ENCODE measurements at regions not wholly inside any gene's neighbourhood (a gene's known extent, or its start where the extent isn't known, plus 50 kb on each side); places are given as distances from the start of the nearest gene placed in this dataset.

DNA sequence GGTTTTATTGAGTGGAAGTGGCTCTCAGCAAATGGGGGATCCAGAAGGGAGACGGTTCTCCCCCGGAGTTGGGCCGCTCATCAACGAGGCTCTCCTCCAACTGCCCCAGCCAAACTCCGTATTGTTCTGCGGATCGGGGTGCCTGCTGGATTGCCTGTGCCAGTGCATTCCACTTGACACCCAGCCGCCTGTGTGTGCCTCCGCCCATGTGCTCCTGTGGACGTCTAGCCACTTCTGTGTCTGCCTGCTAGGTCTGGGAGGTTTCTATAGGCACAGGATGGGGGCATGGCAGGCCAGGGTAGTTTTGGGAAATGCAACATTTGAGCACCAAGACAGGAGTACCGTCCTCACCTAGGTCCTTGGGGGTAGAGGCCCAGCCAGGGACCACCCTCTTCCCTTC lies 225.7 kb upstream of the AMIGO2 start:
- TF ChIP-seq YY1 (IDR thresholded peaks at IDR 0.05; ENCODE audit: low read depth) (no peak), FOXM1 (IDR thresholded peaks at IDR 0.05; ENCODE audit: low read depth) (no peak), ELF1 (IDR thresholded peaks at IDR 0.05) (no peak), MXI1 (IDR thresholded peaks at IDR 0.05; ENCODE audit: low read depth, low read length) (no peak), EP300 (IDR thresholded peaks at IDR 0.05; ENCODE audit: borderline replicate concordance in 1 of 2, low read depth in 1 of 2, low read length in 1 of 2) (no peak), NFIC (IDR thresholded peaks at IDR 0.05; ENCODE audit: borderline replicate concordance) (no peak), POLR2AphosphoS5 (IDR thresholded peaks at IDR 0.05; ENCODE audit: low read depth, low read length) (no peak)
- TF ChIP-seq, protein P1, sequence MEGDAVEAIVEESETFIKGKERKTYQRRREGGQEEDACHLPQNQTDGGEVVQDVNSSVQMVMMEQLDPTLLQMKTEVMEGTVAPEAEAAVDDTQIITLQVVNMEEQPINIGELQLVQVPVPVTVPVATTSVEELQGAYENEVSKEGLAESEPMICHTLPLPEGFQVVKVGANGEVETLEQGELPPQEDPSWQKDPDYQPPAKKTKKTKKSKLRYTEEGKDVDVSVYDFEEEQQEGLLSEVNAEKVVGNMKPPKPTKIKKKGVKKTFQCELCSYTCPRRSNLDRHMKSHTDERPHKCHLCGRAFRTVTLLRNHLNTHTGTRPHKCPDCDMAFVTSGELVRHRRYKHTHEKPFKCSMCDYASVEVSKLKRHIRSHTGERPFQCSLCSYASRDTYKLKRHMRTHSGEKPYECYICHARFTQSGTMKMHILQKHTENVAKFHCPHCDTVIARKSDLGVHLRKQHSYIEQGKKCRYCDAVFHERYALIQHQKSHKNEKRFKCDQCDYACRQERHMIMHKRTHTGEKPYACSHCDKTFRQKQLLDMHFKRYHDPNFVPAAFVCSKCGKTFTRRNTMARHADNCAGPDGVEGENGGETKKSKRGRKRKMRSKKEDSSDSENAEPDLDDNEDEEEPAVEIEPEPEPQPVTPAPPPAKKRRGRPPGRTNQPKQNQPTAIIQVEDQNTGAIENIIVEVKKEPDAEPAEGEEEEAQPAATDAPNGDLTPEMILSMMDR (IDR thresholded peaks at IDR 0.05), result no peak
- TF ChIP-seq, protein P2, sequence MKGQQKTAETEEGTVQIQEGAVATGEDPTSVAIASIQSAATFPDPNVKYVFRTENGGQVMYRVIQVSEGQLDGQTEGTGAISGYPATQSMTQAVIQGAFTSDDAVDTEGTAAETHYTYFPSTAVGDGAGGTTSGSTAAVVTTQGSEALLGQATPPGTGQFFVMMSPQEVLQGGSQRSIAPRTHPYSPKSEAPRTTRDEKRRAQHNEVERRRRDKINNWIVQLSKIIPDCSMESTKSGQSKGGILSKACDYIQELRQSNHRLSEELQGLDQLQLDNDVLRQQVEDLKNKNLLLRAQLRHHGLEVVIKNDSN (IDR thresholded peaks at IDR 0.05; ENCODE audit: borderline replicate concordance, low read depth), result no peak
- Histone ChIP-seq H3K9me3 (no peaks in the 10 kb centered on the region), H3K27me3 (ENCODE audit: insufficient read depth) (peaks cover 11% of the 10 kb centered on the region; the same call in 1 of the 2 replicates), H3K9me2 (no peaks in the 10 kb centered on the region), H4K20me1 (ENCODE audit: insufficient read depth) (no peaks in the 10 kb centered on the region), H3K27ac (ENCODE audit: low read depth in 2 of 2, low read length in 1 of 2) (no peak overlapping the region), H3K4me3 (ENCODE audit: low read depth in 2 of 2, low read length in 1 of 2) (no peak overlapping the region), H3K4me2 (no peak overlapping the region), H3K9ac (no peak overlapping the region), H2AFZ (ENCODE audit: low read depth) (no peak overlapping the region), H3K36me3 (replicated peaks in 1 of 2; ENCODE audit: control insufficient read depth in 1 of 2, insufficient read depth in 2 of 2, low read length in 1 of 2) (no peaks in the 10 kb centered on the region), H3K4me1 (ENCODE audit: control insufficient read depth in 1 of 2, insufficient read depth in 2 of 2, low read depth in 1 of 2, low read length in 1 of 2) (no peaks in the 10 kb centered on the region), H3F3A (replicated peaks; ENCODE audit: insufficient read depth) (peaks cover 5% of the 10 kb centered on the region), H3K79me2 (ENCODE audit: insufficient read depth) (no peaks in the 10 kb centered on the region)
- CTCF ChIA-PET, result no interaction called here
- no peak for DNase-seq
- 21% methylated on average over 11 of the region's 11 CpGs for WGBS (ENCODE audit: low lambda C conversion rate)
- POLR2A ChIA-PET, result no interaction called here

DNA sequence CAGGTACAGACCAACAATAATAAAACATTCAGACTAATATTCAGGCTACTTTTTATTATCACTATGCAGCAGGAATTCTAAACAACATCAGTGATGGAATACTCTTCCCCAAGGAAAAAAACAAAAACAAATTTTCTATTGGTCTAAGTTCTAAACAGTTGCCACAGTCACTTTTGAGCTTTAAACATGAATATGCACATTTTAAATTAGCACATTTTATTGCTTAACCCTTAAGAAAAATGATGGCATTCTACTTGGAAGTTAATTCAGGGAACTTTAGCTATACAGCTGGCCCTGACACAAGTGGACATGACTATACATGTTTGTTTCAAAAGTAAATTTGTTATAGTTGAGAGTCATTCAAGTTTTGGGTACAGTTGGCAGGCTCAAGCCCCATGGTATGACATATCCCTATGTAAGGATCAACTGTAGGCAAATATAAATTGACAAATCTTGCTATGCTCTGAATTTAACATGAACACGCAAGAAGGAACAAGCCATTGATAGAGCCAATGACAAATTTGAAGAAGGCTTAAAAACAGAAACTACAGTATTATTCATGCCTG lies 224.3 kb upstream of the AMIGO2 start:
- no peaks in the 10 kb centered on the region for H3K79me2 ChIP-seq (ENCODE audit: insufficient read depth)
- WGBS (ENCODE audit: low lambda C conversion rate), result 45% methylated on average over 1 of the region's 1 CpG
- POLR2A ChIA-PET, result no interaction called here
- no peak overlapping the region for H2AFZ ChIP-seq (ENCODE audit: low read depth)
- no peaks in the 10 kb centered on the region for H3K4me1 ChIP-seq (ENCODE audit: control insufficient read depth in 1 of 2, insufficient read depth in 2 of 2, low read depth in 1 of 2, low read length in 1 of 2)
- CTCF ChIA-PET, result no interaction called here
- no peak overlapping the region for H3K9ac ChIP-seq
- no peaks in the 10 kb centered on the region for H3K9me2 ChIP-seq
- H3K27me3 ChIP-seq (ENCODE audit: insufficient read depth), result peaks cover 12% of the 10 kb centered on the region; the same call in 1 of the 2 replicates
- DNase-seq, result no peak
- no peaks in the 10 kb centered on the region for H3K36me3 ChIP-seq (replicated peaks in 1 of 2; ENCODE audit: control insufficient read depth in 1 of 2, insufficient read depth in 2 of 2, low read length in 1 of 2)
- H4K20me1 ChIP-seq (ENCODE audit: insufficient read depth), result no peaks in the 10 kb centered on the region
- no peak overlapping the region for H3K4me3 ChIP-seq (ENCODE audit: low read depth in 2 of 2, low read length in 1 of 2)
- H3K4me2 ChIP-seq, result no peak overlapping the region
- peaks cover 5% of the 10 kb centered on the region for H3F3A ChIP-seq (replicated peaks; ENCODE audit: insufficient read depth)
- TF ChIP-seq MXI1 (IDR thresholded peaks at IDR 0.05; ENCODE audit: low read depth, low read length) (no peak), NRF1 (IDR thresholded peaks at IDR 0.05; ENCODE audit: low read depth, low read length) (no peak), FOXJ3 (CRISPR knock-in tag; IDR thresholded peaks at IDR 0.05) (no peak), GATA2 (CRISPR knock-in tag; IDR thresholded peaks at IDR 0.05) (no peak), POLR2AphosphoS5 (IDR thresholded peaks at IDR 0.05; ENCODE audit: low read depth, low read length) (no peak), TEAD4 (IDR thresholded peaks at IDR 0.05; ENCODE audit: borderline replicate concordance, insufficient read depth) (no peak), JUND (IDR thresholded peaks at IDR 0.05) (no peak), RFX5 (IDR thresholded peaks at IDR 0.05; ENCODE audit: low read length) (no peak)
- TF ChIP-seq, protein P3, sequence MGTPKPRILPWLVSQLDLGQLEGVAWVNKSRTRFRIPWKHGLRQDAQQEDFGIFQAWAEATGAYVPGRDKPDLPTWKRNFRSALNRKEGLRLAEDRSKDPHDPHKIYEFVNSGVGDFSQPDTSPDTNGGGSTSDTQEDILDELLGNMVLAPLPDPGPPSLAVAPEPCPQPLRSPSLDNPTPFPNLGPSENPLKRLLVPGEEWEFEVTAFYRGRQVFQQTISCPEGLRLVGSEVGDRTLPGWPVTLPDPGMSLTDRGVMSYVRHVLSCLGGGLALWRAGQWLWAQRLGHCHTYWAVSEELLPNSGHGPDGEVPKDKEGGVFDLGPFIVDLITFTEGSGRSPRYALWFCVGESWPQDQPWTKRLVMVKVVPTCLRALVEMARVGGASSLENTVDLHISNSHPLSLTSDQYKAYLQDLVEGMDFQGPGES (IDR thresholded peaks at IDR 0.05; ENCODE audit: low read depth, low read length), result no peak
- TF ChIP-seq, protein P1 (IDR thresholded peaks at IDR 0.05), result no peak
- H3K9me3 ChIP-seq, result no peaks in the 10 kb centered on the region
- H3K27ac ChIP-seq (ENCODE audit: low read depth in 2 of 2, low read length in 1 of 2), result peak overlapping the region in 1 of 2 experiments; percentile 43; a peak in 1 of 4 replicates

All from SK-N-SH (cell line).